NCI-H1694 treated with DMSO at 0.1 percent for 48 hours (cell line): ENCODE measurements at regions not wholly inside any gene's neighbourhood (a gene's known extent, or its start where the extent isn't known, plus 50 kb on each side); places are given as distances from the start of the nearest gene placed in this dataset.
A peak's percentile ranks its signal among the peaks of the same experiment; 100 is the strongest.
"Not testable (repeated sequence)": the region's sequence is repeated elsewhere in the genome, so short reads cannot be mapped to it uniquely, and the experiment has no call there.

ENCODE experiments used
- DNase-seq: peaks from one replicate; lab custom pipeline; 2025; lab: John Stamatoyannopoulos, UW

GRCh38 chr1:101483982-101484688 lies 247.3 kb downstream of the S1PR1 start:
- DNase-seq = no peak

GRCh38 chr1:101484689-101485338 lies 248.0 kb downstream of the S1PR1 start:
- no peak for DNase-seq

GRCh38 chr1:101485712-101486111 lies 248.9 kb downstream of the S1PR1 start:
- DNase-seq = no peak

GRCh38 chr1:101492144-101492543 lies 255.3 kb downstream of the S1PR1 start:
- DNase-seq = not testable (repeated sequence)

- not testable (repeated sequence) for DNase-seq
Observed at GRCh38 chr1:101493920-101494319, 257.1 kb downstream of the S1PR1 start.

GRCh38 chr1:101496109-101496508 lies 259.3 kb downstream of the S1PR1 start:
- no peak for DNase-seq

- no peak for DNase-seq
Observed at GRCh38 chr1:101497881-101498559, 261.2 kb downstream of the S1PR1 start.

- not testable (repeated sequence) for DNase-seq
Observed at GRCh38 chr1:101504106-101504505, 267.3 kb downstream of the S1PR1 start.

- DNase-seq = not testable (repeated sequence)
Observed at GRCh38 chr1:101505240-101505639, 268.4 kb downstream of the S1PR1 start.

GRCh38 chr1:101506541-101507164 lies 269.8 kb downstream of the S1PR1 start:
- DNase-seq = peak; percentile 7

- DNase-seq = no peak
Observed at GRCh38 chr1:101507547-101507971, 270.7 kb downstream of the S1PR1 start.

GRCh38 chr1:101508913-101509312 lies 272.1 kb downstream of the S1PR1 start:
- no peak for DNase-seq

GRCh38 chr1:101509370-101509769 lies 272.6 kb downstream of the S1PR1 start:
- no peak for DNase-seq

GRCh38 chr1:101511202-101511891 lies 274.5 kb downstream of the S1PR1 start:
- no peak for DNase-seq

GRCh38 chr1:101520302-101520701 lies 283.5 kb downstream of the S1PR1 start:
- peak; percentile 35 for DNase-seq

GRCh38 chr1:101522486-101522885 lies 285.7 kb downstream of the S1PR1 start:
- no peak for DNase-seq

- DNase-seq = no peak
Observed at GRCh38 chr1:101526813-101527212, 290.0 kb downstream of the S1PR1 start.

GRCh38 chr1:101532377-101532776 lies 295.6 kb downstream of the S1PR1 start:
- no peak for DNase-seq

- no peak for DNase-seq
Observed at GRCh38 chr1:101540161-101540560, 303.3 kb downstream of the S1PR1 start.

- no peak for DNase-seq
Observed at GRCh38 chr1:101546885-101547284, 310.1 kb downstream of the S1PR1 start.

GRCh38 chr1:101547357-101547756 lies 310.5 kb downstream of the S1PR1 start:
- no peak for DNase-seq

- no peak for DNase-seq
Observed at GRCh38 chr1:101548376-101548775, 311.6 kb downstream of the S1PR1 start.
